GM21529 (cell line): ENCODE measurements at regions not wholly inside any gene's neighbourhood (a gene's known extent, or its start where the extent isn't known, plus 50 kb on each side); places are given as distances from the start of the nearest gene placed in this dataset.

ENCODE experiments used
- ATAC-seq: cut with Tn5 transposase; IDR thresholded peaks from one replicate; pipeline ENCODE4 v1.9.1; 2021; ENCODE audit not compliant: unreplicated experiment

GRCh38 chr15:62845241-62846126 is 197.1 kb upstream of the TPM1 start:
- no peak for ATAC-seq

- no peak for ATAC-seq
These were observed 196.3 kb upstream of the TPM1 start for GRCh38 chr15:62846131-62846804.

GRCh38 chr15:62846805-62847495 is 195.6 kb upstream of the TPM1 start:
- ATAC-seq = no peak

- no peak for ATAC-seq
These were observed 194.6 kb upstream of the TPM1 start for GRCh38 chr15:62847900-62848489.

DNA sequence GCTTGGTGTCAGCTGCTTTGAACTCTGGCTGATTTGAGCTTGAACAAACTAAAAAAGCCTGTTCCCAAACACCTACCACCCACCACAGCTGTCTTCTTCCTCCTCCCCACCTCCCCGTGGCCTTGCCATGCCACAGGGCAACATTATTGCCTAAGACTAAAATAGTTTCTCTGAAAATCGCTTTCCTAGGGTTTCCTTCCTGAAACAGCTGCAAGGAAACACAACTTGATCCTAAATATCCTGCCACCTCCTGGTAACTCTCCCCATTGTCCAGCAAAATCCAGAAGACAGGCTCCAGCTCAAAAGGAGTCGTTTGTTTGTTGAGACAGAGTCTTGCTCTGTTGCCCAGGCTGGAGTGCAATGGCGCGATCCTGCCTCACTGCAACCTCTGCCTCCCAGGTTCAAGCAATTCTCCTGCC is 193.9 kb upstream of the TPM1 start:
- ATAC-seq = no peak

DNA sequence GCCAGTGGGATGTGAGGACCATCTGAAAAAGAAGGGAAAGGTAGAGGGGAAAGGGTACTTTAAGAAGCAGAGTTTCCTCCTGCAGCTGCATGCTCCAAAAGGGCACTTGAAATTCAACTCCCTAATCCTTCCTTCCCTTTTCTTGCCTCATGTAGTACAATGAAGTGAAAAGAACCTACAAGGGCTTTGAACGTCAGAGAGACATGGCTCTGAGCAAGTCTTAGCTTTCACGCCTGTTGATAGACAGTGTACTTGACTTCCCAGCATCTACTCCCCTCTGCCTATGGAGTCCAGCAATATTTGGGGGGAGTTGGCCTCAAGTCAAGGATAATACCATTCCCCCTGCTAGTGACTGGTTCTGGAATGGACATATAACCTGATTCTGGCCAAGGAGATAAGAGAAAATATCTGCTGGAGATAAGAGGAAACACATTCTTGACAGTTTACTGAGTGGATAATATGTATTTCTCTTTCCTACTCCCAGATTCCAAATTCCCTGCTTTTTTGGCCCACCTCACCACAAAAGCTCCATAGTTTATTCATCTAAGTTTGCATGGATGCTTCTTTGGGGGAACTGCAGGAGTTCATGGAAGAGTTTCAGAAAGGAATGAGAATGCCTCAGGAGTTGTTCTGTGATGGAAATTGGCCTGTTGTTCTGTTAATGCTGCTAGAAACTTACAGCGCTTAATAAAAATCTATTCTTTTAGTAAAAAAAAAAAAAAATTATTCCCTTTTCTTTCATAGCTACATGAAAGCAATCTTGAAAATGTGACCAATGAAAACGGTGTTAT is 193.0 kb upstream of the TPM1 start:
- ATAC-seq = no peak

GRCh38 chr15:62850318-62850717 is 192.2 kb upstream of the TPM1 start:
- ATAC-seq = no peak

- no peak for ATAC-seq
These were observed 191.7 kb upstream of the TPM1 start for GRCh38 chr15:62850791-62851291.

DNA sequence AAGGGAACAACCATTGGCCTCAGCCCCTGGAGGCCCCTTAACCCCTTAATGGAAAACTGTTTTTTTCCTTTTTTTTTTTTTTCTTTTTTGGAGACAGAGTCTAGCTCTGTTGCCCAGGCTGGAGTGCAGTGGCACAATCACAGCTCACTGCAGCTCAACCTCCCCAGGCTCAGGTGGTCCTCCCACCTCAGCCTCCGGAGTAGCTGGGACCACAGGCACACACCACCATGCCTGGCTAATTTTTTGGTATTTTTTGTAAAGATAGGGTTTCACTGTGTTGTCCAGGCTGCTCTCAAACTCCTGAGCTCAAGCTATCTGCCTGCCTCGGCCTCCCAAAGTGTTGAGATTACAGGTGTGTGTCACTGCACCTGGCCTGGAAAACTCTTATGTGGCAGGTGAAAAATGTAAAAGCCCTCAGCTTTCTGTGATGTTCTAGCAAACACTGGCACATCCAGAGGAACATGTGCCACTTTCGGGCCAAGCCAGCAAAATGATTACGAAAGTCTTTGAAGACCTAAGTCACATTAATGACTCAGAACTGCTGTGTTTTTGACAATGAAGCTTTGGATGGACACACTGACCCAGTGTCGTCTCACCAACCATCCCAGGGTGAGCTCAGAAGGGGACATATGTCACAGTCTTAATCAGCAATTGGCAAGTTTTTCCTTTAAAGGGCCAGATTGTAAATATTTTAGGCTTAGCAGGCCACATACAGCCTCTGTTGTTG is 189.3 kb upstream of the TPM1 start:
- ATAC-seq = no peak

GRCh38 chr15:62853841-62854225 is 188.7 kb upstream of the TPM1 start:
- ATAC-seq = no peak

GRCh38 chr15:62854420-62855084 is 188.0 kb upstream of the TPM1 start:
- no peak for ATAC-seq

GRCh38 chr15:62855085-62855476 is 187.5 kb upstream of the TPM1 start:
- no peak for ATAC-seq

DNA sequence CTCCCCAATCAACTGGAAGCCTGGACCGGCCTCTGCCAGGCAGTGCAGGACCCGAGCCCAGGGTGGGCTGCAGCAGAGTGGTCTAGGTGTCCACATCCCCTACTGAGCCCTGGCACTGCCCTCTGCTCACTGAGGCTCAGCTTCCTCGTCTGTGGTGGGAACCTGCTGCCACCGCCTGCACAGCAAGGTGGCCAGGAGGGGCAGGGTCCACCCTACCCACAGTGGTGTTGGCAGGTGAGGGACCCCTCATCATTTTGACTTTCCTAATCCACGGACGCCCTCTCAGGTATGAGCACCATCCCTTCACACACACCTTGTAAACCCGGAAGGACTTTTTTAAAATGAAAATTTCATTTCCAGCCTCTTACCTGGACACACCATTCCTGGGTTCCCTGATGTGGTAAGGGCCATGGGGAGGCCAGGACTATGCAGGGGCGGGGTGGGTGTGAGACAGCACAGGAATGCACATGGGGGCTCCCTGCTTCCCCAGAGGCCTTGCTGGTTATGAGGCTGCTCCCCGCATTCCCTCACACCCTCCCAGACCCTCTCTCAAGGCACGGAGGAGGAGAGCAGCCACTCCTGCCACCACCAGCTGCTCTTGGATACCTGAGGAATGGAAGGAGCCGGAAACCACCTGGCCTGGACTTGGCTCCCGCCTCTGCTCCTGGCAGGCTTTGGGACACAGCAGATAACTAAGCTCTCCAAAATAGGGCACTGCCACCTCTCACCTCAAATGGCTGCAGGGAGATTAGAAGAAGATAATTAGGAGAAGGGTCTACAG is 185.9 kb upstream of the TPM1 start:
- ATAC-seq = no peak

DNA sequence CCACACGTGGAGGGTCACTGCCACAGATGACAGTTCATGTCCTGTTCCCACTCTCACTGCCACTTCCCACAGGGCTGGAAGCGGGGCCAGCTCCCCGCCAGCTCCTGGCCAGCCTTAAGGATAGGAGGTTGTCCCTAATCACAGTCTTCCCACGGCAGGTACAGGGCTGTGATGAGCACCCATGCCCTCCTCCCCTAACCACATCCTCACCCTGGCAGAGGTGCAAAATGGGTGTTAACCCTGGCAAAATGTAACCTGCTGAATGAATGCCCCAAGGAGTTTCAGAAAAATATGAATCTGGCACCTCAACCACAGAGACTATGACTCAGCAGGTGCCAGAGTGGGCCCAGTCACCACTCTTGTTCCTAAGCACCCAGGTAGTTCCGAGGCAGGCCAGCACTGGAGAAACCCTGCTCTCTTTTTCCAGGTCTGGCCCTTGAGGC is 185.1 kb upstream of the TPM1 start:
- no peak for ATAC-seq

DNA sequence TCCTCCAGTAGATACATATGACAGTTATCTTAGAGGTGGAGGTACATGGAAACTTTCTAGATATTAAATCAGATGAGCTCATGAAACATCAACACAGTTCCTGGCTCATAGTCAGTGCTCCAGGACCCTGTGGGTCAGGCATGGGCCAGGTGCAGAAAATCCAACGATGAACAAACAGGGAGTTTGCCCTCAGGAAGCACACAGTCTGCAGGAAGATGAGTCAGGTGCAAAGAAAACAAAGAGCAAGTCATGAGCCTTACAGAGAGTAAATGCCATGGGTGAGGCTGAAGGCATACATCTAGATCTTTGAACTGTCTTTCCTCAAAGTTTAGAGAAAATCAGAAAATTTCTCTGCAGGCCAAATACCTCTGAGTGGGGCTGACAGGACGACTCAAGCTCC is 184.2 kb upstream of the TPM1 start:
- no peak for ATAC-seq

DNA sequence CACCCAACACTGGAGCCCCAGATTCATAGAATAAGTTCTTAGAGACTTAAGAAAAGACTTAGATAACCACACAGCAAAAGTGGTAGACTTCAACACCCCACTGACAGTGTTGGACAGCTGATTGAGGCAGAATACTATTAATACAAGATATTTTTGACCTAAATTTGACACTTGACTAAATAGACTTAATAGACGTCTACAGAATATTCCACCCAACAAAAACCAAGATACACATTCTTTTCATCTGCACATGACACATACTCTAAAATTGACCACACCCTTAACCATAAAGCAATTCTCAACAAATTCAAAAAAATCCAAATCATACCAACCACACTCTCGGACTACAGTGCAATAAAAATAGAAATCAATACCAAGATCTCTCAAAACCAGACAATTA is 179.8 kb upstream of the TPM1 start:
- ATAC-seq = no peak

DNA sequence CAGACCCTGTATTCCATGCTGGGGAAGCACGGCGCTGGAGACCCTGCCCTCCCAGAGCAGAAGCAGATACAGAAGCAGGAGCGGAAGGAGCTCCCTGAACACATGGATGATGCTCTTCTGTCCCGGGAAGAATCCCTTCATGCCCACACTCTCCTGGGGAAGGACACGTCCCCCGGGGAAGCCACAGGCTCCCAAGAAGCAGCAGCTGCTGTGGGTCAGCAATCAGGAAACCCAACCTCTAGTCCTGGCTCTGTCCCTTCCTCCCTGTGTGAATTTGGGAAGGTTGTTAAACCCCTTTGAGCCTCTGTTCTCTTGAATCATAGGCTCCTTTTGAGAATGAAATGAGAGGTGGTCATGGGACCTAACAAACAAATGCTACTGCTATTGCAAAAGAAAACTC is 176.2 kb upstream of the TPM1 start:
- no peak for ATAC-seq

- no peak for ATAC-seq
These were observed 174.7 kb upstream of the TPM1 start for GRCh38 chr15:62867844-62868243.
